Prostate gland (tissue), 2 donors: ENCODE measurements at regions not wholly inside any gene's neighbourhood (a gene's known extent, or its start where the extent isn't known, plus 50 kb on each side); places are given as distances from the start of the nearest gene placed in this dataset.

ENCODE experiments used
- DNase-seq: peaks from one replicate; pipeline ENCODE4 v3.0.0-alpha.2; 2019; ENCODE audit warnings: low spot score
- H3K27ac ChIP-seq, 2 donors: fragments of 200-600 bp; sonication (generic); 2 replicates each; pipeline ENCODE4 v1.5.1; 2017 to 2019
- H3K27me3 ChIP-seq: fragments of 200-600 bp; sonication (generic); replicated peaks from 2 replicates; pipeline ENCODE4 v1.5.1; 2019; ENCODE audit not compliant: insufficient read depth
- H3K36me3 ChIP-seq, 2 donors: fragments of 200-600 bp; sonication (generic); 1 replicate in 1 of 2; 2 replicates in 1 of 2; pipeline versions ENCODE4 v1.5.1 to v1.8.1; 2017 to 2019
- H3K4me1 ChIP-seq: fragments of 200-600 bp; sonication (generic); replicated peaks from 2 replicates; pipeline ENCODE4 v1.5.1; 2019
- H3K4me3 ChIP-seq, 2 donors: fragments of 200-600 bp; sonication (generic); 2 replicates each; pipeline ENCODE4 v1.5.1; 2017 to 2019
- H3K9me3 ChIP-seq: fragments of 200-600 bp; sonication (generic); 2 replicates; pipeline ENCODE4 v1.5.1; 2017
- CTCF ChIP-seq, 4 experiments: fragments of 200-600 bp in 2 of 4; fragments of 450-650 bp in 2 of 4; sonication (generic) in 2 of 4; IDR thresholded peaks; 1 replicate in 3 of 4; 2 replicates in 1 of 4; pipeline ENCODE4 v1.5.1; 2016 to 2019; ENCODE audit warnings: antibody characterized with exemption in 4 of 4, mild to moderate bottlenecking in 2 of 4, moderate library complexity in 2 of 4
- POLR2A ChIP-seq: fragments of 450-650 bp; IDR thresholded peaks from one replicate; pipeline ENCODE4 v1.6.1; 2016; ENCODE audit warnings: antibody characterized with exemption, mild to moderate bottlenecking
- POLR2AphosphoS5 ChIP-seq: sonication (generic); formaldehyde crosslinking; IDR thresholded peaks from one replicate; pipeline ENCODE4 v1.6.1; 2017; ENCODE audit warnings: antibody characterized with exemption
- WGBS: methylation state at CpG from one replicate; pipeline ENCODE4 v1.1.5; 2018; 5-methylcytosine and 5-hydroxymethylcytosine counted together
- intact Hi-C: fragments of 100-400 bp; cut with DNase I; formaldehyde crosslinking; loops from one replicate; pipeline ENCODE4 v1.14.2; 2022

- DNase-seq: no peak
- Histone ChIP-seq H3K27ac (no peak overlapping the region), H3K9me3 (no peaks in the 10 kb centered on the region), H3K4me3 (no peak overlapping the region), H3K27me3 (no peaks in the 10 kb centered on the region), H3K36me3 (no peaks in the 10 kb centered on the region), H3K4me1 (no peaks in the 10 kb centered on the region)
- WGBS: 44% methylated on average over 3 of the region's 3 CpGs
- TF ChIP-seq POLR2A: no peak
- no peak for TF ChIP-seq CTCF (IDR thresholded peaks at IDR 0.05)
- intact Hi-C loops: no loop called here
Observed at GRCh38 chr10:3700531-3701076, 84.4 kb downstream of the KLF6 start.

GRCh38 chr10:3699916-3700315 lies 85.1 kb downstream of the KLF6 start:
- Histone ChIP-seq H3K9me3 (no peaks in the 10 kb centered on the region), H3K4me3 (no peak overlapping the region), H3K27ac (no peak overlapping the region), H3K4me1 (no peaks in the 10 kb centered on the region), H3K36me3 (no peaks in the 10 kb centered on the region), H3K27me3 (no peaks in the 10 kb centered on the region)
- intact Hi-C loops: no loop called here
- 78% methylated on average over 5 of the region's 5 CpGs for WGBS
- DNase-seq: no peak
- TF ChIP-seq CTCF (IDR thresholded peaks at IDR 0.05) (no peak), POLR2AphosphoS5 (no peak), POLR2A (no peak)

GRCh38 chr10:3698312-3698711 lies 86.7 kb downstream of the KLF6 start:
- Histone ChIP-seq H3K27me3 (no peaks in the 10 kb centered on the region), H3K9me3 (no peaks in the 10 kb centered on the region), H3K4me3 (no peak overlapping the region), H3K4me1 (no peaks in the 10 kb centered on the region), H3K36me3 (no peaks in the 10 kb centered on the region), H3K27ac (no peak overlapping the region)
- TF ChIP-seq CTCF (IDR thresholded peaks at IDR 0.05): no peak
- no peak for TF ChIP-seq POLR2AphosphoS5
- no peak for TF ChIP-seq POLR2A
- intact Hi-C loops: no loop called here
- no peak for DNase-seq
- 61% methylated on average over 1 of the region's 1 CpG for WGBS

- Histone ChIP-seq H3K36me3 (no peaks in the 10 kb centered on the region), H3K4me1 (no peaks in the 10 kb centered on the region), H3K27ac (no peak overlapping the region), H3K4me3 (no peak overlapping the region), H3K27me3 (no peaks in the 10 kb centered on the region), H3K9me3 (no peaks in the 10 kb centered on the region)
- no peak for DNase-seq
- WGBS: 48% methylated on average over 1 of the region's 1 CpG
- TF ChIP-seq POLR2A (no peak), CTCF (IDR thresholded peaks at IDR 0.05) (no peak), POLR2AphosphoS5 (no peak)
- intact Hi-C loops: no loop called here
Observed at GRCh38 chr10:3693698-3694080, 91.3 kb downstream of the KLF6 start.

GRCh38 chr10:3693022-3693697 lies 91.8 kb downstream of the KLF6 start:
- H3K27me3 ChIP-seq: no peaks in the 10 kb centered on the region
- H3K27ac ChIP-seq: no peak overlapping the region
- DNase-seq: no peak
- WGBS: 92% methylated on average over 11 of the region's 11 CpGs
- H3K36me3 ChIP-seq: no peaks in the 10 kb centered on the region
- no peak for TF ChIP-seq CTCF (IDR thresholded peaks at IDR 0.05)
- TF ChIP-seq POLR2A: no peak
- no peak for TF ChIP-seq POLR2AphosphoS5
- intact Hi-C loops: no loop called here
- no peaks in the 10 kb centered on the region for H3K9me3 ChIP-seq
- H3K4me3 ChIP-seq: no peak overlapping the region
- H3K4me1 ChIP-seq: no peaks in the 10 kb centered on the region
